ENCODE measurements at regions not wholly inside any gene's neighbourhood (a gene's known extent, or its start where the extent isn't known, plus 50 kb on each side); places are given as distances from the start of the nearest gene placed in this dataset.

GRCh38 chr14:82094829-82095345 lies 561.2 kb upstream of the SEL1L start:
- TF ChIP-seq, protein P1, sequence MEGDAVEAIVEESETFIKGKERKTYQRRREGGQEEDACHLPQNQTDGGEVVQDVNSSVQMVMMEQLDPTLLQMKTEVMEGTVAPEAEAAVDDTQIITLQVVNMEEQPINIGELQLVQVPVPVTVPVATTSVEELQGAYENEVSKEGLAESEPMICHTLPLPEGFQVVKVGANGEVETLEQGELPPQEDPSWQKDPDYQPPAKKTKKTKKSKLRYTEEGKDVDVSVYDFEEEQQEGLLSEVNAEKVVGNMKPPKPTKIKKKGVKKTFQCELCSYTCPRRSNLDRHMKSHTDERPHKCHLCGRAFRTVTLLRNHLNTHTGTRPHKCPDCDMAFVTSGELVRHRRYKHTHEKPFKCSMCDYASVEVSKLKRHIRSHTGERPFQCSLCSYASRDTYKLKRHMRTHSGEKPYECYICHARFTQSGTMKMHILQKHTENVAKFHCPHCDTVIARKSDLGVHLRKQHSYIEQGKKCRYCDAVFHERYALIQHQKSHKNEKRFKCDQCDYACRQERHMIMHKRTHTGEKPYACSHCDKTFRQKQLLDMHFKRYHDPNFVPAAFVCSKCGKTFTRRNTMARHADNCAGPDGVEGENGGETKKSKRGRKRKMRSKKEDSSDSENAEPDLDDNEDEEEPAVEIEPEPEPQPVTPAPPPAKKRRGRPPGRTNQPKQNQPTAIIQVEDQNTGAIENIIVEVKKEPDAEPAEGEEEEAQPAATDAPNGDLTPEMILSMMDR (IDR thresholded peaks at IDR 0.05): no peak
- TF ChIP-seq POLR2A (IDR thresholded peaks at IDR 0.05): no peak
- TF ChIP-seq EP300 (IDR thresholded peaks at IDR 0.05): no peak
- no peak for TF ChIP-seq POLR2AphosphoS5 (IDR thresholded peaks at IDR 0.05)

All from sigmoid colon (tissue), 4 donors.